ENCODE measurements at regions not wholly inside any gene's neighbourhood (a gene's known extent, or its start where the extent isn't known, plus 50 kb on each side); places are given as distances from the start of the nearest gene placed in this dataset.

DNA sequence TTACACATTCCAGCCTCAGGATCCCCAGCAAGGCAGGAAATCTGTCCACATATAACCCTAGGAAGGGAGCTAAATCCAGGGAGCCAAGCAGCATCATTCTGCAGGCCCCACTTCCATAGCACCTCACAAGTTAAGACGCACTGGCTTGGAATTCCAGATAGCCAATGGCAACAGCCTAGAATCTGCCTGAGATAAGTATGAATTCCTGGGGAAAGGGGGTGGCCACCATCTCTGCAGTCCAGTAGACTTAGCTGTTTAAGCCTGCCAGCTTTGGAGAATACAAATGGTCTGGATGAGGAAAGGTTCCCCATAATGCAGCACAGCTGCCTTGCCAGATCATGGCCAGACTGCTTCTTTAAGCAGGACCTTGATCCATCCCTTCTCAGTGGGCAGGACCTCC is 179.4 kb upstream of the PRSS1 start:
- Histone ChIP-seq H4K5ac (ENCODE audit: low read depth, low read length) (peak overlapping the region; percentile 37; the same call in 1 of the 2 replicates), H4K91ac (ENCODE audit: insufficient read depth, low read depth, low read length) (peak overlapping the region; percentile 88), H2BK15ac (ENCODE audit: low read depth, low read length) (peak overlapping the region; percentile 89), H4K20me1 (ENCODE audit: insufficient read depth, low read length) (no peaks in the 10 kb centered on the region), H2BK20ac (ENCODE audit: low read depth, low read length) (peak overlapping the region; percentile 83), H3K27ac (ENCODE audit: insufficient read depth, low read length) (peak overlapping the region; percentile 42), H3K9me1 (ENCODE audit: insufficient read depth, low read length) (peaks cover 19% of the 10 kb centered on the region), H3K4me2 (ENCODE audit: low read depth, low read length) (no peak overlapping the region), H3K56ac (ENCODE audit: extremely low read depth, insufficient read depth, low read length) (no peak overlapping the region; the same call in 1 of the 2 replicates), H3K27me3 (ENCODE audit: control insufficient read depth, insufficient read depth, low read length) (no peaks in the 10 kb centered on the region), H3K79me1 (ENCODE audit: low read depth in 1 of 2, low read length in 2 of 2) (peaks cover 0 to 14% of the 10 kb centered on the region in 2 experiments; a peak in 1 of 4 replicates), H2BK120ac (ENCODE audit: low read depth, low read length) (peak overlapping the region; percentile 98), H3K4me3 (ENCODE audit: insufficient read depth, low read depth, low read length) (no peak overlapping the region), H3K9me3 (ENCODE audit: control insufficient read depth, insufficient read depth, low read length) (no peaks in the 10 kb centered on the region), H2BK5ac (ENCODE audit: low read depth, low read length, poor library complexity, severe bottlenecking) (peak overlapping the region; percentile 87), H3K14ac (replicated peaks; ENCODE audit: low read depth, low read length) (peak overlapping the region; percentile 96), H3K4me1 (ENCODE audit: control insufficient read depth, insufficient read depth, low read length) (peaks cover 14% of the 10 kb centered on the region), H3K4ac (ENCODE audit: low read depth, low read length) (peak overlapping the region; percentile 96), H2AFZ (replicated peaks; ENCODE audit: low read length, poor library complexity) (peak overlapping the region; percentile 2), H2AK5ac (ENCODE audit: low read depth, low read length) (peak overlapping the region; percentile 90), H2AK9ac (replicated peaks; ENCODE audit: low read depth, low read length, poor library complexity) (peak overlapping the region; percentile 85), H3K23ac (ENCODE audit: low read depth, low read length) (peak overlapping the region; percentile 92), H3K36me3 (ENCODE audit: control insufficient read depth, insufficient read depth, low read length) (no peaks in the 10 kb centered on the region), H4K8ac (ENCODE audit: low read depth in 2 of 2, low read length in 2 of 2) (peak overlapping the region; percentile 93), H3K18ac (ENCODE audit: low read depth, low read length) (peak overlapping the region; percentile 68), H3K9ac (ENCODE audit: low read depth, low read length) (no peak overlapping the region)
- no TSS peak for BruUV-seq (replicated peaks)
- dilution Hi-C loops (cut with HindIII; ENCODE audit: low sequenced_read_pairs, unreplicated experiment) (no loop called here), in situ Hi-C loops (cut with MboI; ENCODE audit: low sequenced_read_pairs) (loop anchor here (25.0 kb wide), 1 partner anchor 1317 kb away; no protein-coding TSS in a partner anchor), intact Hi-C loops (cut with micrococcal nuclease) (no loop called here)
- no peak for TF ChIP-seq RAD21 (IDR thresholded peaks at IDR 0.05; ENCODE audit: low read length)
- TF ChIP-seq FOS (IDR thresholded peaks at IDR 0.05; ENCODE audit: low read depth, low read length): no peak
- no peak for TF ChIP-seq MXI1 (IDR thresholded peaks at IDR 0.05; ENCODE audit: borderline replicate concordance, low read depth, low read length)
- no peak for TF ChIP-seq ELK1 (IDR thresholded peaks at IDR 0.05; ENCODE audit: borderline replicate concordance, low read depth, low read length)
- TF ChIP-seq CTCF (conservative IDR thresholded peaks at IDR 0.05; ENCODE audit: low read depth, low read length): no peak
- TF ChIP-seq CEBPB (IDR thresholded peaks at IDR 0.05; ENCODE audit: low read depth, low read length): no peak
- no peak for TF ChIP-seq RCOR1 (IDR thresholded peaks at IDR 0.05; ENCODE audit: insufficient replicate concordance, low read length)
- no peak for TF ChIP-seq RFX5 (IDR thresholded peaks at IDR 0.05; ENCODE audit: low read depth, low read length)
- no peak for TF ChIP-seq CHD1 (IDR thresholded peaks at IDR 0.05; ENCODE audit: low read depth, low read length)
- no peak for TF ChIP-seq MAFK (IDR thresholded peaks at IDR 0.05; ENCODE audit: low read depth, low read length)
- no peak for TF ChIP-seq NFE2L2 (IDR thresholded peaks at IDR 0.05; ENCODE audit: low read depth, low read length)
- TF ChIP-seq POLR2A (IDR thresholded peaks at IDR 0.05; ENCODE audit: low read depth, low read length): no peak
- no peak for TF ChIP-seq BHLHE40 (IDR thresholded peaks at IDR 0.05; ENCODE audit: low read depth, low read length)
- no peak for TF ChIP-seq MAZ (IDR thresholded peaks at IDR 0.05; ENCODE audit: borderline replicate concordance, low read depth, low read length)
- TF ChIP-seq SMC3 (IDR thresholded peaks at IDR 0.05; ENCODE audit: low read depth, low read length): no peak
- TF ChIP-seq USF2 (IDR thresholded peaks at IDR 0.05; ENCODE audit: low read depth, low read length): no peak
- ATAC-seq (ENCODE audit: low read depth) (peak; percentile 44), DNase-seq (peak; percentile 35)
- POLR2A ChIA-PET (ENCODE audit: unreplicated experiment): no interaction called here
- no CpG with 5 or more reads among the region's 1 CpG for WGBS, 2 experiments (ENCODE audit: extremely low coverage in 2 of 2, insufficient read length in 1 of 2)
- CTCF ChIA-PET: interaction anchor here (0.8 to 2.2 kb wide), 3 partner anchors 12 to 19 kb away, joined by 3 to 8 read pairs (median 5); no protein-coding TSS in a partner anchor
